GM19043 (cell line): ENCODE measurements at regions not wholly inside any gene's neighbourhood (a gene's known extent, or its start where the extent isn't known, plus 50 kb on each side); places are given as distances from the start of the nearest gene placed in this dataset.

Experiments used
- ATAC-seq: cut with Tn5 transposase; IDR thresholded peaks from one replicate; pipeline ENCODE4 v1.9.1; 2021; ENCODE audit warnings: low read depth; ENCODE audit not compliant: unreplicated experiment

GRCh38 chr22:19574247-19574646 is 50.0 kb upstream of the CLDN5 start:
- no peak for ATAC-seq

GRCh38 chr22:19576460-19577421 is 52.5 kb upstream of the CLDN5 start:
- no peak for ATAC-seq

GRCh38 chr22:19577422-19577966 is 53.3 kb upstream of the CLDN5 start:
- ATAC-seq: no peak

GRCh38 chr22:19578180-19579004 is 54.2 kb upstream of the CLDN5 start:
- no peak for ATAC-seq

- no peak for ATAC-seq
These were observed 55.1 kb upstream of the CLDN5 start for GRCh38 chr22:19579115-19579811.

GRCh38 chr22:19579880-19580279 is 55.7 kb upstream of the CLDN5 start:
- peak; percentile 51 for ATAC-seq

- no peak for ATAC-seq
These were observed 56.2 kb upstream of the CLDN5 start for GRCh38 chr22:19580291-19580890.

GRCh38 chr22:19582033-19582693 is 58.0 kb upstream of the CLDN5 start:
- ATAC-seq: no peak

- ATAC-seq: no peak
These were observed 62.9 kb upstream of the CLDN5 start for GRCh38 chr22:19586922-19587684.

GRCh38 chr22:19590696-19591095 is 66.5 kb upstream of the CLDN5 start:
- no peak for ATAC-seq

- no peak for ATAC-seq
These were observed 67.4 kb upstream of the CLDN5 start for GRCh38 chr22:19591568-19591967.

GRCh38 chr22:19592464-19592863 is 68.3 kb upstream of the CLDN5 start:
- no peak for ATAC-seq

GRCh38 chr22:19593991-19594569 is 69.9 kb upstream of the CLDN5 start:
- ATAC-seq: no peak

GRCh38 chr22:19595532-19595931 is 71.3 kb upstream of the CLDN5 start:
- ATAC-seq: no peak

- ATAC-seq: no peak
These were observed 72.6 kb upstream of the CLDN5 start for GRCh38 chr22:19596680-19597398.

- ATAC-seq: no peak
These were observed 73.2 kb upstream of the CLDN5 start for GRCh38 chr22:19597399-19597735.

GRCh38 chr22:19598054-19598855 is 74.0 kb upstream of the CLDN5 start:
- no peak for ATAC-seq
